Activated naive CD4-positive, alpha-beta T cell (primary cell): ENCODE measurements at regions not wholly inside any gene's neighbourhood (a gene's known extent, or its start where the extent isn't known, plus 50 kb on each side); places are given as distances from the start of the nearest gene placed in this dataset.

Source experiments
- DNase-seq, 4 experiments: peaks; one replicate each; lab custom pipeline; 2025; lab: John Stamatoyannopoulos, UW

DNA sequence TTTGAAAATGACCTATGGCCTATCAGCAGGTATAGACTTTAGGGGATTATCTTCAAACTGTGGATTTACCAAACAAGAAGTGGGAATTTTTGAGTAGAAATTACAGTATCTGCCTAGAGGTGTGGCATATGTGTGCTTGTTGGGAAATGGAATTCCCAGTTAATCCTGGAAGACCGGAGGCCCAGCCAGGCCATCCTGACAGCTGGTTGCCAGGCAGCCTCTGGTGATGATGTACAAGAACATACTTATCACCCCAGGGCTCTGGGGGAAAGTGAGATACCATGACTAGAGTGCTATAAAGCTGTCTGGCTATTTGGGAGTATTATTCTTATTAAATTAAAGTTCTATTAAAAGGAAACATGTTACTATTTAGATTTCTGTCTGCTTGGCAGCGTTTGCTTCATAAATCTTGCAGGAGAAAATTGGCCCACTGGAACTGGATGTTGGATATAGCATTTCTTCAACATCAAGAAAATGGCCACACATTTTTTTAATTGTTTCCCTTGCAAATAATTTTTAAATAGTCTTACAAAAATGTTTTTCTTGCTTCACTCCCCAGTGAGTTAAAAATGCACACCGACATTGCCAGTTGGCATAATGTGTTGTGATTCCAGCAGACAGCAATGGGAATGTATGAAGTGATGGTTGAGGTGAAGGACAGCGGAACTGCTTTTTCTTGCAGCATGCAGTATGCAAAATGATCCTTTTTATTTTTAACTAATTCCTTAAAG is 187.8 kb downstream of the MYLK4 start:
- no peak for DNase-seq

DNA sequence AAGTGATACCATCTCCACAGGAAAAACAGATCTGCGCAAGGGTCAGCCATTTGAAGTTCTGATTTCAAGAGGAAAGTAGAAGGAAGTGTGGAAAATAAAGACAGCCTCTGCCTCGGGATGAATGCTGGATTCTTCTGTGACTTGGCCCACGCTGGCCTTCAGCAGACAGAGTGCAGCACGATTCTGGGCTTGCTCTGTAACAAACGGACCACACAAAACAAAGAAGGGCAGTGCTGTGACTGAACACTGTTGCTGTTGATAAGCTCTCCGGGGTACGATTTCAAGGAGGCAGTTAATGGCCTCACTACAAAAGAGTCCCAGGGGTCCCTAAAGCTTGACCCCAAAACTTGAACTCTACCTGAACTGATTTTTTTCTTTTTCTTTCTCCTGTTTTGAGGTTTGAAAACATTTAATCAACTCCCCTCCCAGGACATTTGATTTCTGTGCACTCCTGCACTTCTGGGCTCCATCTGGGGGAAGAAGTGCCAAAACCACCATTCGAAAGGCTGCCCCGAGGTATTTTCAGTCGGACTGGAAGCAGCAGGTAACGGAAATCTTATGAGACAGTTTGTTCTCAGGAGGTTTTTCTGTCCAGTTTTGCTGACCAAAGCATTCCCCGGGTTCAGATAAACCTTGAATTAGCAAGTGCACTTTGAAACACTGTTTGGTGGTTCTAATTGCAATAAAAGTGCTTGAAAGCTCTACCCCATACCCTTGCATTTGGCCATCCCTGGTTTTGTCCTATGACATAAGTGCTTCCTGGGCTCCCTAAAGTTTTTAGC is 189.6 kb downstream of the MYLK4 start:
- DNase-seq: no peak

DNA sequence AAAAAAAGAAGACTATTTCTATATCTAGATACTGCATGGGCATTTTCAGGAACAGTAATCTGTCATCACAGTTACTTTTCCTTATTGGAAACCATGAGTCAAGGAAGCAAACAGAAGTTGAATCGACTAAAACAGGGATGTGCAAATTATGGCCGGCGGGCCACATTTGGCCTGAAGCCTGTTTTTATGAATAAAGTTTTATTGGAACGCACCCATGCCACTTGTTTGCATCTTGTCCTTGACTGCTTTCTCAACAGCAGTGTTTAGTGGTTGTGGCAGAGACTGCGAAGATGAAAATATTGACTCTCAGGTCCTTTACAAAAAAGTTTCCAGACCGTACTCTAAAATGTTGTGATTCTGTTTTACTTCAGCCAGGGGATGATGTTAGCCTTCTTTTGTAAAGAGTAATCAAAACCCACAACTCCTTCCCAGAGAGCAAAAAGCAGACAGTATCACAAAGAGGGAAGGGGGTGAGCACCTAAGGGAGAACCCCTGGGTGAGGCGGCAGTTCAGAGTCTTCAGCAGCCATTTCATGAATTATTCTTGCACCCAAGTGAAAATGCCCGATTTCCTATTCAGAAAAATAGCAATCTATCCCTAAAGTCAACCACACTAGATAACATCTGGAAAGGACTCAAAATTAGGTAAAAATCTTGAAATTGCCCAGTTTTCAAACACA is 190.4 kb downstream of the MYLK4 start:
- DNase-seq: no peak

DNA sequence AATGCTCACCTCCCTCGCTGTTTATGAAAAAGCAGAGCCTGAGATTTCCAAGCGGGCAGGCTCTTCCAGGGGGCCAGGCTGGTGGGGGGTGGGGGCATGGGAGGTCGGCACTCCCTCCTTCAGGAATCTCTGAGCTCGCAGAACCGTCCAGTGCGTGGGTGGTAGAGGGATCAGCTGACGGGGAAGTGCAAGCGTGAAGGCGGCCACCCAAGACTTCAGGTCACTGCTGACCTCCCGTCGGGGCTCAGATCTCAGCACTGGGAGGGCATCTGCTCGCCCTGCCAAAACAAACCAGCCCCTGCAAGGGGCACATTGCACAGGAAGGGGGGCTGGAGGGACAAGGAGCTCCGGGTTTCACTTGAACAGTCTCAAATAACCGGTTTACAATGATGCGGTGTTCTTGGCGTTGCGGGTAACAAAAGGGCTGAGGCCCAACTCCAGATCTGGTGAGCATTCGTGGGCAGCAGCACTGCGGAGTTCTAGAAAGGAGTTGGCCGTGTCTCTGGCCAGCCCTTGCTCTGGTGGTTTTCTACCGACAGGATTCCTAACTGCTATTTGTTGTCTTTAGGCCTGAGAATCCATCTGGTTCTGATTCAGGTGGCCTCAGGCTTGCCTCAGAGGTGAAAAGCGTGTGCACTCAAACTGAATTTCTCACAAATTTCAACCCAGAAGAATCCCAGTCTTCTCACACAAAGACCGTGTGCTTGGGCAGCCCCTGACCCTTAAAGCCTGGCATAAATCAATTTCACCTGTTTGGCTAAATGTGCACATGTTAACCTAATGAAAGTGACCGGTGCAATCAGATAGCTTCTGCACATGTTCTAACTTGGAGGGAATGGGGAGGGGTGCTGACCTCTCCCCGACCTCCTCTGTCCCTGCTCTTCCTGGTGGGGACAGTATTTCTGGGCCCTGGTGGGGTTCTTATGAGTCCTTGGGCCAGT is 191.6 kb downstream of the MYLK4 start:
- DNase-seq: no peak

DNA sequence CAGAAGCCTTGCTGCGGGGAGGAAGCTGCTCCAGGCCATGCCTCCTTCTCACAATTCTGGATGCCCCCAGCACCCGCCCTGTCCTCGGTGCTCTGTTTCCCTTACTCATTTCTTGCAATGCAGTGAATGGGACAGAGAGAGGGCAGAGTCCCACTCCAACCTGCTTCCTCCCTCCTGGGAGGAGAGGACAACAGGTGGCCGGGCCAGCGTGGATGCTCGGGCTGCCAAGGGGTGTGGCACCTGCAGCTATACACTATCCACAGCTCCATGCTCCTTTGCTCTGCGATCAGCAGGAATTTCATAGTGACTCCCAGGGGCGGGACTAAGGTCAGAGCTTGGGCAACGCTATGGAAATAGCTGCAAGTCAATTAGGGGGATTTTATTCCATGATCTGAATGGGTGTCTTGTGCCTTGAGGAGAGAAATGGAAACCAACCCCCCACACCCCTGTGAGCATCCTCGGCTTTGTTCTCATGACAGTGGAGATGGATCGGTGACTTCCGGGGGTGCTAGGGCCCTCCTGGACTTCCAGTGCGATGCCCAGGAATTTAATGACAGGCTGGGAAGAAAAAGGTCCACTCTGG is 192.5 kb downstream of the MYLK4 start:
- no peak for DNase-seq

DNA sequence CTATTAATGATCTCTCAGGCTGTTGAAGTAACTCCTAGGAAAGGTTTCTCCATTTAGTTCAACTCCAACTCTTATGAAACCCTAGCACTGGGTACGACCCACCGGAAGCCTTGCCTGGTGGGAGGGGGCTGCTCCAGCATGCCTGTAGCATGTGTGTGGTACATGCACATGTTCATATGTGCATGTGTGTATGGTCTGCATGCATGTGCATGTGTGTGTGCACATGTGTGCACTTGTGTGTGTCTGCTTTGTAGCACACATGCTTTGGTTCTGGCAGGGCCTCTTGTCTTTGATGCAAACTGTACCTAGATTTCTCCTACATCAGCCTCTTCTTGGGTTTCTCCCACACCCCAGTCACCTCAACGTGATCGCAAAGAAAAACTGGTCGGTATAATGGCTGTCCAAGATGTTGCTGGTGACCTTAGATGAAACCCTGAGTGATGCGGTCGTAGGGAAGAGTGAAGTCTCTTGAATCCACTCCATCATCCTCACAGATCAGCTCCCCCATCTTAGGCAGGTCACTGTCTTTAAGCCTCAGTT is 193.5 kb downstream of the MYLK4 start:
- no peak for DNase-seq

DNA sequence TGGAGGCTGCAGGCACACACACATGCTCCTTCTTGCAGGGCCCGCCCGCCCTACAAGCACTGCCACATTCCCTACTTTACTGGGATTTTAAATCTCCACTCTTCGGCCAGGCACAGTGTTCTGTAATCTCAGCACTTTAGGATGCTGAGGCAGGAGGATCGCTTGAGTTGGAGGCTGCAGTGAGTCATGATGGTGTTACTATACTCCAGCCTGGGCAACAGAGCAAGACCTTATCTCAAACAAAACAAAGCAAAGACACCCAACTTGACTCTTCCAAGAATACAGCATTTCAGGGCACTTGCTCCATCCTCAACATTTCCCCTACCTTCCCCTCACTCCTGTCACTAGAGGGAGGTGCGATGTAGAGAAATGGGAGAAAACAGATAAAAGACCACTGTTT is 194.0 kb downstream of the MYLK4 start:
- DNase-seq: no peak

DNA sequence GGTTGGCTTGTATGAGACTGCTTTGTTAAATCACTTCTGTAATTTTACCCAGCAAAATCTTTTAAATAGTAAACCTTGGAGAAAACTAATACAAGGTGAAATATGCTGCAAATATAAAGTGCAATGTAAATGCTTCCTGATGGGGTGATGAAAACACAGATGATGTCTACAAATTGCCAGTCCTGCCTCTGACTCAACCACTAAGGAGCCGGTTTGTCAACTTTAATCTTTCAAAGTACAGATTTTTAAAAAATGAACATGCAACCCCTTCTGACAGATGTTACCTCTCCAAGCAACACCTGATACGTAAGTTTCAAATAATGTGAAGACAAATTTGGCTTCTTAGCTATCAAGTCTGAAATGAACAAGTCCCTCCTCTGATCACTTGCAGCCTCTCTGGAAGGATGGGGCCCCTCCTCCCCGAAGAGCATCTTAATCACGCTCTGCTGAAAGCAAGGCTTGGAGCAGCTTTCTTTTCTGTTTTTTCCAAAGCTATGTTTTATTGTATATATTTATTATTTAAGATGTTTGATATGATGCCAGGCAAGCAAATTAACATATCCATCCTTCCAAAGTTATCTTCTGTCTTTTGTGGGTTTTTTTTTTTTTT is 196.0 kb downstream of the MYLK4 start:
- DNase-seq: no peak

DNA sequence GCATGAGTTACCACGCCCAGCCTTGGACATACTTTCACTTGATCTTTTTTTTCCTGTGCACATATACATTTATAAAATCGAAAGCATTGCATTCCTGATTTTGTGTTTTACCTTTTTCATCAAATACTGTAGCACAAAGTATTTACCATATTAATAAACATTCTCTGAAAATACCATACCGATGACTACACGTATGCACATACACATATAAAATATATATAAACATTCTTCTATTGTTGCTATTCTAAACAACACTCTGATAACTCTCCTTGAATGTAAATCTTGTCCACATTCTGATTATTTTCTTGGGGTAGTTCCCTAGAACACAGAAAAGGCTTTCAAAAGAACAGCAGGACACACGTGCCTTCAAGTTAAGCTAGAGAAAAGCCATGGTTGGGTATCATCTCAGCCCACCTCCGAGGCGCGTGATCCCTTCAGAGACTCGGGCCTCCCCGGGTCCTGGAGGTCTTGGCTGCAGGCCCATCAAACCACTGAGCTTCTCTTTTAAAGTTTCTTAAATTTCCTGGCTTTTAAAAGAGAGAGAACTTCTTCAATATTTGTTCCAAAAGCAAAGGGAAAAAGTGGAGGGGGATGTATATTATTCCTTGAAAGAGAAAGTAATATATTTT is 198.1 kb downstream of the MYLK4 start:
- no peak for DNase-seq

DNA sequence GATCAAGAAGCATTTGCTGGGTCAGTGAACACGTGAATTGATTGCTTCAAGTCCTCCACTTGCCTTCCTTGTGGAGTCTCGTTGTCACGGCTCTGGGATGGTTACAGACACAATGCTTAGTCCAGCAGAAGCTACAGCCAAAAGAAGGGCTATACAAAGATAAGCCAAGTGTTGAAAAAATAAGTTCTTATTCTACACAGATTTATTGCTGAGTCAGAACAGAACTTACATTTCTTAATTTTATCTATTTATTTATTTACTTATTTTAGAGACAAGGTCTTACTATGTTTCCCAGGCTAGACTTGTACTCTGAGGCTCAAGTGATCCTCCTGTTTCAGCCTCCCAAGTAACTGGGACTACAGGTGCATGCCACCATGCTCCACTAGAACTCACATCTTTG is 199.0 kb downstream of the MYLK4 start:
- no peak for DNase-seq

DNA sequence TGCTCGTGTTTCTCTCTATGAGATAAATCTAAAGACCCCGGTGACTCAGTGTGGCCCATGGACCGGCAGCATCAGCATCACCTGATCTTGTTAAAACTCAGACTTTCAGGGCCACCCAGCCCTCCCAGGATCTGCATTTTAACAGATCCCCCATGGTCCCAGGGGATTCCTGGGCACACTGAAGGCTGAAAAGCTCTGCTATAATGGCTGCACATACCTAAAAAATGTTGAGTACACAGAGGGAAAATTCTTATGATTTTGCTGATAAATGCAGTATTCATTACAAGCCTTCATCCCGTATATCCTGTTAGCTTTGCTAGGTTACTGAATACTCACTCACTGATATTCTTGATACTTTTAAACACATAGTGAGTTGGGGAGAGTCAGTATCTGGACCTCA is 200.5 kb downstream of the MYLK4 start:
- DNase-seq: no peak

DNA sequence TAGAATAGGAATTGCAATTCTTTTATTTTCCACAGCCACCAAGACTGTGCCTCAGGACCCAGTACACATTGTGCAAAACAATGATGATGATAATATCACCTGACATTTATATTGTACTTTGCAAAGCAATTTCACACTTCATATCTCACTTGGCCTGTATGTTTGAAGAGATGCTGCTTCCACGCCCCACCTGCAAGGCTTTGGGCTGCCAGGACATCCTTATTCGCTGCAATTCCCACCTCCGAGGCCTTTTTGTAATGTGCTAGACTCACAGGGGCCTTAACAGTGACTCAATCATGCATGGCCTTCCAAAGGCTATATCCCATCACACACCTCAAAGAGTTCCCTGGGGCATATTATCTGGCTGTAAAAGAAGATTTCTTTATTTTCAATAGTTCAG is 200.9 kb downstream of the MYLK4 start:
- no peak for DNase-seq

DNA sequence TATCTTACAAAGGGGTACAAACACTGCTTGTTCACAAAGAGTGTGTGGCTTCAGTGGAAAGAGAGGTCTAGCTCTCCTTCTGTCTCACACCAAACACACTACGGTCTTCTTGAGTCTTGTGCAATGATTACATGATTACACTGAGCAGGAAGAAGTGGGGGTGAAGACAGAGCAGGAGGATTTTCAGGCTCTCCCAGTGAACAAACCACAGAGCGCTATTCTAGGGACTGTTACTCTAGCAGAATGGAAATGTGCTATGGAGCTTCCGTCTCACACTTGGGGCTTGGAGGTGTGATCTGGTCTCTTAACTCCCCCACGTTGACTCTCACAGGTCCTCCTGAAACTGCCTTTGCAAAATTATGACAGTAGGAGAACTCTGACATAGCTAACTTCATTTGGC is 203.4 kb downstream of the MYLK4 start:
- DNase-seq: no peak

DNA sequence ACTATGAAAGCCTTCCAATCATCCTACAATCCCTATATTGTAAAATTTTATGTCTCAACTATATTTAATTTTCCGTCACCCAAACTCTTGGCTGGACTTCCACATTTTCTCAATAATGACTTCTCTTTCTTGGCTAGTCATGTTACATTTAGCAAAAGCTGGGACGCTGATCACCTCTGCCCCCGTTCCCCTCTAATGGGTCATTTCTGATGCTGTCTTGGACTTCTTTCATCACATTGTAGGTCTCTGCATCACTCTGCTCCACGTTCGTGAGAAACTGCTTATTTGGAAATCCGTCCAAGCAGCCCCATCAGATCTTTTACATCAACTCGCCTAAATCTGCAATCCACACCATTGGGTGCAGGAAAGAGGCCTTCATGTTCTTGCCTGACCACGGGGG is 203.8 kb downstream of the MYLK4 start:
- no peak for DNase-seq

DNA sequence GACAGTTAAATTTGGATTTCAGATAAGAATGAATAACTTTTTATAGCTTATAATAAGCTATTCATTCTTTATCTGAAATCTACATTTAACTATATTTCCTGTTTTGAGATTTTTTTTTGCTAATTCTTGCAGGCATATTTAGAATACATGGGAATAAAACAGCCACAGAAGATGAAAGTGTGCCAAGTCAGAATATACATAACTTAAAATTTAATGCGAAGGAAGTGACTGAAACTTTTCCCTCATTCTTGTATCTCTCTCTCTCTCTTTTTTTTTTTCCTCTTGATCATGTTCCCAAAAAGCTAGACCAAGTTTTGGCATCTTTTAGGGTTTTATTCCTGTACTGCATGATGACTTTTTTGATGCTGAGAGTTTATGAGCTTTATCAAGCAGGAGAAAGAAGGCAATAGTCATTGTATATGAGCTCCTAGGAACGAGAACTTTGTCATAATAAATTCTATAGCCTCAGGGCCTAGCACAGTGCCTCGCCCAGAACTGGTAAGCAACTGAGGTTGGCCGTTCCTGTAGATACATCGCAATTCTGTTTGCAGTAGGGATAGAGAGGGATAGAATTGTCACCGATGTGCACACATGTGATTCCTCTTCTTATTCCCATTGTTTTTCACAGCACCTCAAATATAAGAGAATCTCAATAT is 205.2 kb downstream of the MYLK4 start:
- DNase-seq: no peak

DNA sequence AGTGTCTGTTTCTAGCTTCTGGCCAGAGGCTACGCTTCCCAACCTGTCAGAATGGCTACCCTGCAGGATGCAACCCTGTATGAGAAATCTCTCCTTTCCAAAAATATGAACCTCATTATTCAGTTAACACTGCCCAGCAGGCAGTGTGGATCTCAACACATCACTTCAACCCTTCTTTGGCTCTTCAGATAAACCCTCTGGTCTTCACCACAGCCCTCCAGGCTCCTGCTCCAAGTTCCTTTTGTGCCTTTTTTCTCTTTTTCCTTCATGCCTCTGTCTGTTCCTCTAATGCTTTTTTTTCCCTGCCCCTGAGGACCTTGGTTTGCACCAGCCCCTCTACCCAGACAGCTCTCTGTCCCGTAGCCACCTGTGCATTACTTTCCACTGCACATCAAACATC is 207.4 kb downstream of the MYLK4 start:
- no peak for DNase-seq

DNA sequence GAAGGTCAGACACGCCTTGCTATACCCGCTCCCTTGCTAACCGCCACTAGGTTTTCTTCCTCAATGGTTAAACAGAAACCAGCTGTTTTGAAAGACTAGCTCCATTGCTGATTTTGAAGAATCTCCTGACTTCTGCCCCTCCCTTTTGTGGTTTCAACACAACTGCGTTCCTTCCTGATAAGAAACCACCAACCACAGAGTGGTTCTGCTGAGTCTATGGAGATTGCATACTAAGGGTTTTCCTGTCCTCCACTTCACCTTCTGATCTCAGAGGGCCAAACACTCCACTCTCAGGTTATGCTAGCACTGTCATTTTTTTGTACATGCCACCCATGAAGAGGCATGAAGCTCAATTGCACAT is 207.9 kb downstream of the MYLK4 start:
- no peak for DNase-seq

DNA sequence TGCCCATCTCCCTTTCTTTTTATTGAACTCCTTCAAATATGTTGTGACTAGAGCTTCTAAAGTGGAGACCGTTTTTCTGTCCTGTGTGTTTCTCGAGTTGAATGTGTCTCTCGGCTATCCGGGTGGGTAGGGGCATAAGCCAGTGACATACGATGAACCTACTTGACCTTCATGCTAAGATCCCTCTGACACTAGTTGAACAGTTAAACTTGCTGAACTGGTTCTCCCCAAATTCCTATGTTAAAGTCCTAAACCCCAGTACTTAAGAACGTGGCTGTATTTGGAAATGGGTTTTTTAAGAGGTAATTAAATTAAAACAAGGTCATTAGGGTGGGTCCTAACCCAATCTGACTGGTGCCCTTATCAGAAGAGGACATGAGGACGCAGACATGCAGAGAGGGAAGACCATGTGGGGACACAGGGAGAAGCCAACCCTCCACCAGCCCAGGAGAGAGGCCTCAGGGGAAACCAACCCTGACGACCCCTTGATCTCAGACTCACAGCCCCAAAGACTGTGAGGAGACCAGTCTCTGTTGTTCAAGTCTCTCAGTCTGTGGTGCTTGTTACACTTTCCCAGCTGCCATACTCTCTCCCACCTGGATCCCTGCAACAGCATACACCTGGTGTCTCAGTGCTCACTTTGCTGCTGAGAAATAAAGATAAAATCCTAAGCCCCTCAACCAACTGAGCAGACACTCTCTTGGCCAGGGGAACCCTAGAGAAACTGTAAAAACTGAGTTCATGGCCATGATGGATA is 208.4 kb downstream of the MYLK4 start:
- no peak for DNase-seq

DNA sequence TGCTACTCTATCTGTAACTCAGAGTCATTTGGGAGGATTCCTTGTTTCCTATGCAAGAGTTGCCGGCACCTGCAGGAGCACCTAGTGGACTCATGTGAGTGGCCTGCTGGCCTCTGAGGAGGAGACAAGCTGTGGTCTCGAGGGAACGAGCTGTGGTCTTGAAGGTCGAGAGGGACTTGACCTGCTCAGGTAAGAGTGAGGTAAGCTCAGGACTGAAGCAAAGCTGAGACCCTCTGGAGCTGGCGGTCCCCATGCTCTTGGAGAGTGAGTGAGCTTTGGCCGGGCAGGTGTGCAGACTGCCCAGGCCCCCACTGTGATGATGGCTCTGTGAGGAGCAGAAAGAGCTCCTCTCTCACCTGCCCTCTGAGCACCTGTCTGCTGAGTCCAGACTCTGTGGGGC is 214.3 kb downstream of the MYLK4 start:
- DNase-seq: no peak
